H7 (cell line): ENCODE measurements at regions not wholly inside any gene's neighbourhood (a gene's known extent, or its start where the extent isn't known, plus 50 kb on each side); places are given as distances from the start of the nearest gene placed in this dataset.

Source experiments
- DNase-seq: peaks from one replicate; pipeline ENCODE4 v3.0.0; 2012
- H3K27me3 ChIP-seq: 2 replicates; pipeline ENCODE4 v1.6.0; 2011; ENCODE audit warnings: mild to moderate bottlenecking, low read length; ENCODE audit not compliant: control insufficient read depth, insufficient read depth
- H3K36me3 ChIP-seq: replicated peaks from 2 replicates; pipeline ENCODE4 v1.5.1; 2011; ENCODE audit warnings: low read length; ENCODE audit not compliant: control insufficient read depth, insufficient read depth
- H3K4me3 ChIP-seq: 2 replicates; pipeline ENCODE4 v1.5.1; 2011; ENCODE audit warnings: low read depth, mild to moderate bottlenecking, control low read depth, low read length, moderate library complexity; ENCODE audit not compliant: insufficient read depth

GRCh38 chr11:130816546-130817329 lies 99.5 kb downstream of the SNX19 start:
- DNase-seq = no peak

GRCh38 chr11:130817330-130817944 lies 98.8 kb downstream of the SNX19 start:
- Histone ChIP-seq H3K4me3 (no peak overlapping the region), H3K36me3 (no peaks in the 10 kb centered on the region), H3K27me3 (no peaks in the 10 kb centered on the region)
- DNase-seq = no peak

More at GRCh38 chr11:130816546-130817329, 99.5 kb downstream of the SNX19 start:
- Histone ChIP-seq H3K27me3 (no peaks in the 10 kb centered on the region), H3K36me3 (no peaks in the 10 kb centered on the region), H3K4me3 (no peak overlapping the region)

- H3K4me3 ChIP-seq = no peak overlapping the region
- H3K27me3 ChIP-seq = no peaks in the 10 kb centered on the region
- DNase-seq = no peak
- no peaks in the 10 kb centered on the region for H3K36me3 ChIP-seq
Observed at GRCh38 chr11:130819625-130820024, 96.7 kb downstream of the SNX19 start.
